SK-N-MC (cell line): ENCODE measurements at regions not wholly inside any gene's neighbourhood (a gene's known extent, or its start where the extent isn't known, plus 50 kb on each side); places are given as distances from the start of the nearest gene placed in this dataset.

Source experiments
- EZH2 ChIP-seq: fragments of 200-600 bp; sonication (generic); IDR thresholded peaks from one replicate; pipeline ENCODE4 v1.6.1; 2017; ENCODE audit warnings: antibody characterized with exemption
- FOXP2 ChIP-seq: optimal IDR thresholded peaks from 2 replicates; pipeline ENCODE3; 2011; ENCODE audit warnings: mild to moderate bottlenecking, moderate library complexity; ENCODE audit not compliant: insufficient read depth; ENCODE audit errors: extremely low read length, control extremely low read depth
- POLR2AphosphoS5 ChIP-seq: IDR thresholded peaks from 2 replicates; pipeline ENCODE4 v1.6.1; 2012; ENCODE audit warnings: mild to moderate bottlenecking, low read depth, low read length, borderline replicate concordance

- TF ChIP-seq POLR2AphosphoS5 (no peak), EZH2 (no peak), FOXP2 (no peak)
These were observed 510.6 kb upstream of the RAG2 start for GRCh38 chr11:37108436-37109285.
